Astrocyte (in vitro differentiated cells and primary cell): ENCODE measurements at regions not wholly inside any gene's neighbourhood (a gene's known extent, or its start where the extent isn't known, plus 50 kb on each side); places are given as distances from the start of the nearest gene placed in this dataset.

Source experiments
- DNase-seq: peaks from one replicate; pipeline ENCODE4 v3.0.0-alpha.2; 2010; ENCODE audit warnings: low read depth
- FAIRE-seq: peaks from 2 replicates; lab custom pipeline; 2011; peaks lifted over from hg19 to GRCh38; lab: Jason Lieb, UNC
- H2AFZ ChIP-seq: 2 replicates; pipeline ENCODE4 v1.6.0; 2012; ENCODE audit warnings: low read depth, low read length, inconsistent platforms
- H3K27ac ChIP-seq: 2 replicates; pipeline ENCODE4 v1.5.1; 2011; ENCODE audit warnings: low read depth, low read length, inconsistent platforms
- H3K27me3 ChIP-seq: 2 replicates; pipeline ENCODE4 v1.6.0; 2011; ENCODE audit warnings: low read length, inconsistent platforms; ENCODE audit not compliant: insufficient read depth
- H3K36me3 ChIP-seq: 2 replicates; pipeline ENCODE4 v1.5.1; 2011; ENCODE audit warnings: low read length, inconsistent platforms; ENCODE audit not compliant: insufficient read depth
- H3K4me1 ChIP-seq: 2 replicates; pipeline ENCODE4 v1.5.1; 2011; ENCODE audit warnings: low read length, inconsistent platforms; ENCODE audit not compliant: insufficient read depth
- H3K4me2 ChIP-seq: 2 replicates; pipeline ENCODE4 v1.6.0; 2012; ENCODE audit warnings: low read length, inconsistent platforms
- H3K4me3 ChIP-seq: 2 replicates; pipeline ENCODE4 v1.5.1; 2011; ENCODE audit warnings: low read depth, mild to moderate bottlenecking, low read length, inconsistent platforms; ENCODE audit not compliant: insufficient read depth
- H3K79me2 ChIP-seq: 2 replicates; pipeline ENCODE4 v1.6.0; 2012; ENCODE audit warnings: mild to moderate bottlenecking, low read length, inconsistent platforms; ENCODE audit not compliant: insufficient read depth
- H3K9ac ChIP-seq: 2 replicates; pipeline ENCODE4 v1.6.0; 2012; ENCODE audit warnings: mild to moderate bottlenecking, low read length, inconsistent platforms
- H3K9me3 ChIP-seq: 2 replicates; pipeline ENCODE4 v1.5.1; 2012; ENCODE audit warnings: low read depth, mild to moderate bottlenecking, low read length, inconsistent platforms; ENCODE audit not compliant: insufficient read depth
- H4K20me1 ChIP-seq: 2 replicates; pipeline ENCODE4 v1.6.0; 2012; ENCODE audit warnings: low read length, inconsistent platforms; ENCODE audit not compliant: insufficient read depth
- H3K27ac Mint-ChIP-seq: one replicate; pipeline ENCODE4 v1.8.0; 2021; ENCODE audit warnings: mild to moderate bottlenecking, mixed read lengths; ENCODE audit not compliant: unreplicated experiment
- H3K27me3 Mint-ChIP-seq: one replicate; pipeline ENCODE4 v1.8.0; 2021; ENCODE audit warnings: low read depth, mixed read lengths; ENCODE audit not compliant: unreplicated experiment
- H3K36me3 Mint-ChIP-seq: one replicate; pipeline ENCODE4 v1.8.0; 2021; ENCODE audit warnings: low read depth, mixed read lengths; ENCODE audit not compliant: unreplicated experiment
- H3K4me1 Mint-ChIP-seq: one replicate; pipeline ENCODE4 v1.8.0; 2021; ENCODE audit warnings: low read depth, mixed read lengths; ENCODE audit not compliant: unreplicated experiment
- H3K4me3 Mint-ChIP-seq: one replicate; pipeline ENCODE4 v1.8.0; 2021; ENCODE audit warnings: mild to moderate bottlenecking, moderate library complexity, mixed read lengths; ENCODE audit not compliant: unreplicated experiment
- H3K9me3 Mint-ChIP-seq: one replicate; pipeline ENCODE4 v1.8.0; 2021; ENCODE audit warnings: mild to moderate bottlenecking, mixed read lengths; ENCODE audit not compliant: unreplicated experiment
- EZH2 ChIP-seq: IDR thresholded peaks from 2 replicates; pipeline ENCODE4 v1.6.1; 2012; ENCODE audit warnings: mild to moderate bottlenecking, low read length, inconsistent platforms; ENCODE audit not compliant: insufficient read depth
- TF ChIP-seq, protein P1 (sequence below): IDR thresholded peaks from 2 replicates; pipeline ENCODE4 v1.5.1; 2011; ENCODE audit warnings: low read depth, mild to moderate bottlenecking, inconsistent platforms, low read length, moderate library complexity; ENCODE audit not compliant: insufficient read depth

DNA sequence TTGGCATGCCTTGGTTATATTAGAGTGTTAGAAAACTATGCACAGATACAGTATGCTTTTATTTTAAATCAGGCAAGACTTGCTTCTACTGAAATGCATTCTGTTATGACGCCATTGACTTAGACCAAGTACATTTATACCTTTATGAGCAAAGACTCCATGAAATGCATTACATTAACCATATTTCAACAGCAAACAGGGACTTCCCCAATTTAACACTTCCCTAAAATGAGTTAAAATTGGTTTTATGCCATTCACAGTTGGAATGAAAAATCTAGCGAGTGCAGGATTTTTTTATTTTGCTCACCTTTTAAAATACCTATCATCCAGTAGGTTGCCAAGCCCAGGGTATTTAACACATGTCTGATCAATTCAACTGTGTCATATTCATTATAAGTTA is 272.1 kb upstream of the IZUMO3 start:
- Histone ChIP-seq H3K9me3 (no peaks in the 10 kb centered on the region), H3K4me1 (no peaks in the 10 kb centered on the region), H3K27ac (no peak overlapping the region), H2AFZ (no peak overlapping the region), H4K20me1 (no peaks in the 10 kb centered on the region), H3K27me3 (no peaks in the 10 kb centered on the region), H3K9ac (no peak overlapping the region), H3K79me2 (no peaks in the 10 kb centered on the region), H3K36me3 (no peaks in the 10 kb centered on the region), H3K4me2 (no peak overlapping the region), H3K4me3 (no peak overlapping the region)
- Mint-ChIP-seq H3K27ac (no peak overlapping the region), H3K4me1 (no peaks in the 10 kb centered on the region), H3K9me3 (no peaks in the 10 kb centered on the region), H3K4me3 (no peak overlapping the region), H3K27me3 (no peaks in the 10 kb centered on the region), H3K36me3 (no peaks in the 10 kb centered on the region)
- DNase-seq: no peak
- no peak for FAIRE-seq
- TF ChIP-seq EZH2: no peak
- TF ChIP-seq, protein P1, sequence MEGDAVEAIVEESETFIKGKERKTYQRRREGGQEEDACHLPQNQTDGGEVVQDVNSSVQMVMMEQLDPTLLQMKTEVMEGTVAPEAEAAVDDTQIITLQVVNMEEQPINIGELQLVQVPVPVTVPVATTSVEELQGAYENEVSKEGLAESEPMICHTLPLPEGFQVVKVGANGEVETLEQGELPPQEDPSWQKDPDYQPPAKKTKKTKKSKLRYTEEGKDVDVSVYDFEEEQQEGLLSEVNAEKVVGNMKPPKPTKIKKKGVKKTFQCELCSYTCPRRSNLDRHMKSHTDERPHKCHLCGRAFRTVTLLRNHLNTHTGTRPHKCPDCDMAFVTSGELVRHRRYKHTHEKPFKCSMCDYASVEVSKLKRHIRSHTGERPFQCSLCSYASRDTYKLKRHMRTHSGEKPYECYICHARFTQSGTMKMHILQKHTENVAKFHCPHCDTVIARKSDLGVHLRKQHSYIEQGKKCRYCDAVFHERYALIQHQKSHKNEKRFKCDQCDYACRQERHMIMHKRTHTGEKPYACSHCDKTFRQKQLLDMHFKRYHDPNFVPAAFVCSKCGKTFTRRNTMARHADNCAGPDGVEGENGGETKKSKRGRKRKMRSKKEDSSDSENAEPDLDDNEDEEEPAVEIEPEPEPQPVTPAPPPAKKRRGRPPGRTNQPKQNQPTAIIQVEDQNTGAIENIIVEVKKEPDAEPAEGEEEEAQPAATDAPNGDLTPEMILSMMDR: no peak

DNA sequence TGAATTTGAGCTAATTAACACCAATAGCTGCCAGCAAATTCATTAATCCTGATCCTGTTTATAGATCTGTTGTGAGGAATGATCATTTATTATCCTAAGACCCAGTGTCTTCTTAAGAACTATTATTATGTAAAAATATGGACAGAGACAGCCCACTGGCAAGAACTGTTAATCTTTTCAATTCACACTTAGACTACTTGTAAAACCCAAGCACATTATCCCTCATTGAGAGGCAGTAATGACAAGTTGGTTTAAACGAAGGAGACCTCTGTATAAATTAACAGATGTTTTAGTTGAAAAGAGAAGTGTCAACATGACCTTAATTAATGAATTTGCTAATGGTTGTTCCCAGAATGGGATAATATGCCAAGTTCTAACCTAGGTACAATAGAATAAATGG is 270.3 kb upstream of the IZUMO3 start:
- Histone ChIP-seq H3K9ac (no peak overlapping the region), H3K4me3 (no peak overlapping the region), H3K27me3 (no peaks in the 10 kb centered on the region), H3K27ac (no peak overlapping the region), H3K4me2 (no peak overlapping the region), H3K4me1 (no peaks in the 10 kb centered on the region), H3K79me2 (no peaks in the 10 kb centered on the region), H2AFZ (no peak overlapping the region), H3K9me3 (no peaks in the 10 kb centered on the region), H3K36me3 (no peaks in the 10 kb centered on the region), H4K20me1 (no peaks in the 10 kb centered on the region)
- Mint-ChIP-seq H3K9me3 (no peaks in the 10 kb centered on the region), H3K4me1 (no peaks in the 10 kb centered on the region), H3K27ac (no peak overlapping the region), H3K4me3 (no peak overlapping the region), H3K27me3 (no peaks in the 10 kb centered on the region), H3K36me3 (no peaks in the 10 kb centered on the region)
- DNase-seq: no peak
- no peak for FAIRE-seq
- TF ChIP-seq, protein P1: no peak

DNA sequence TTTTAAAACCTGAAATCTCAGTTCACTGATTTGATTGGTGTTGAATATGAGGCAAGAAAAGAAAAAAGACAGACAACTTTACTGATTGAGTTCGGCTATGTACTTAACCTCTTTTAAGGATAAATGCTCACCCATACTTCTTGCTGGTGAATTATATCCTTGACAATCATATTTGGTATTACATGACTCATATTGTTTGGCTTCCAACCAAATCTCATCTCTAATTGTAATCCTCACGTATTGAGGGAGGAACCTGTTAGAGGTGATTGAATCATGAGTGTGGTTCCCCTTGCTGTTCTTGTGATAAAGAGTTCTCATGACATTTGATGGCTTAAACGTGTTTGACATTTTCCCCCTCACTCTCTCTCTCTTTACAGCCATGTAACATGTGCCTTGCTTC is 255.6 kb upstream of the IZUMO3 start:
- no peaks in the 10 kb centered on the region for H3K27me3 Mint-ChIP-seq
- no peak overlapping the region for H2AFZ ChIP-seq
- no peaks in the 10 kb centered on the region for H3K36me3 ChIP-seq
- no peaks in the 10 kb centered on the region for H4K20me1 ChIP-seq
- no peaks in the 10 kb centered on the region for H3K27me3 ChIP-seq
- TF ChIP-seq, protein P1: no peak
- TF ChIP-seq EZH2: no peak
- no peaks in the 10 kb centered on the region for H3K9me3 Mint-ChIP-seq
- H3K9ac ChIP-seq: no peak overlapping the region
- no peak overlapping the region for H3K4me2 ChIP-seq
- no peak overlapping the region for H3K27ac ChIP-seq
- H3K4me3 Mint-ChIP-seq: no peak overlapping the region
- H3K36me3 Mint-ChIP-seq: no peaks in the 10 kb centered on the region
- no peak overlapping the region for H3K4me3 ChIP-seq
- DNase-seq (no peak), FAIRE-seq (no peak)
- no peaks in the 10 kb centered on the region for H3K4me1 Mint-ChIP-seq
- no peaks in the 10 kb centered on the region for H3K79me2 ChIP-seq
- no peaks in the 10 kb centered on the region for H3K9me3 ChIP-seq
- no peaks in the 10 kb centered on the region for H3K4me1 ChIP-seq
- no peak overlapping the region for H3K27ac Mint-ChIP-seq
